Tibial artery (tissue), 4 donors: ENCODE measurements at regions not wholly inside any gene's neighbourhood (a gene's known extent, or its start where the extent isn't known, plus 50 kb on each side); places are given as distances from the start of the nearest gene placed in this dataset.

Experiments used
- DNase-seq, 2 donors: peaks; one replicate each; pipeline ENCODE4 v3.0.0-alpha.2; 2019
- H3K27ac ChIP-seq, 2 donors: fragments of 200-600 bp; sonication (generic) in 1 of 2; 1 replicate in 1 of 2; 2 replicates in 1 of 2; pipeline ENCODE4 v1.5.1; 2018 to 2019; ENCODE audit warnings: mild to moderate bottlenecking in 1 of 2
- H3K27me3 ChIP-seq, 2 donors: fragments of 200-600 bp; sonication (generic) in 1 of 2; one replicate each; pipeline versions ENCODE4 v1.5.1 to v1.6.0; 2016 to 2019
- H3K36me3 ChIP-seq, 3 donors: fragments of 200-600 bp; sonication (generic) in 2 of 3; one replicate each; pipeline ENCODE4 v1.5.1; 2016 to 2019; ENCODE audit warnings: mild to moderate bottlenecking in 2 of 3
- H3K4me1 ChIP-seq, 4 donors: fragments of 200-600 bp; sonication (generic) in 2 of 4; 1 replicate in 3 of 4; 2 replicates in 1 of 4; pipeline ENCODE4 v1.5.1; 2016 to 2019
- H3K4me3 ChIP-seq, 2 donors: fragments of 200-600 bp; sonication (generic) in 1 of 2; 1 replicate in 1 of 2; 2 replicates in 1 of 2; pipeline ENCODE4 v1.5.1; 2018 to 2019; ENCODE audit warnings: mild to moderate bottlenecking in 2 of 2
- H3K9me3 ChIP-seq, 3 donors: fragments of 200-600 bp; sonication (generic) in 1 of 3; one replicate each; pipeline ENCODE4 v1.5.1; 2016 to 2019
- intact Hi-C: fragments of 100-400 bp; cut with DNase I; formaldehyde crosslinking; loops from one replicate; pipeline ENCODE4 v1.15.0; 2023; ENCODE audit warnings: low total_unique reads
- TF ChIP-seq, protein P1 (sequence below), 2 experiments: fragments of 200-600 bp in 1 of 2; fragments of 450-650 bp in 1 of 2; IDR thresholded peaks; one replicate each; pipeline ENCODE4 v1.5.1; 2017 to 2019; ENCODE audit warnings: antibody characterized with exemption in 2 of 2, mild to moderate bottlenecking in 1 of 2, moderate library complexity in 1 of 2

DNA sequence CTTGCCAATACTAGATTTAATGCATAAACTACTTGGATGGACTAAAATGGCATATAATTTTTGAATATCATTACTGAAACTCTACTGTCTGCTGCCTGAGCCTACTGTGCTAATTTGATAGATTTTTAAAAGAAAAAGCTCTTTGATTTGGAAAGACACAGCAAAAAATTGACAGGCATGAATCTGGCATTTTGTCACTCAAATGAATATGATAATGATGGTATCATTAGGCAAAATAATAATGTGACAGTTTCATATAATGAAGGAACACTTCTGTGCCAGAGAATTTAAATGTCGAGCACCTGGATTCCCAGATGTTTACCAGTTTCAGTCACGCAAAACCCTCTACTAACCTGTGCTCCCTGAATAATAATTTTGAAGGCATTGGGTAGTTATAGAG lies 60.0 kb upstream of the SLC13A1 start:
- TF ChIP-seq, protein P1, sequence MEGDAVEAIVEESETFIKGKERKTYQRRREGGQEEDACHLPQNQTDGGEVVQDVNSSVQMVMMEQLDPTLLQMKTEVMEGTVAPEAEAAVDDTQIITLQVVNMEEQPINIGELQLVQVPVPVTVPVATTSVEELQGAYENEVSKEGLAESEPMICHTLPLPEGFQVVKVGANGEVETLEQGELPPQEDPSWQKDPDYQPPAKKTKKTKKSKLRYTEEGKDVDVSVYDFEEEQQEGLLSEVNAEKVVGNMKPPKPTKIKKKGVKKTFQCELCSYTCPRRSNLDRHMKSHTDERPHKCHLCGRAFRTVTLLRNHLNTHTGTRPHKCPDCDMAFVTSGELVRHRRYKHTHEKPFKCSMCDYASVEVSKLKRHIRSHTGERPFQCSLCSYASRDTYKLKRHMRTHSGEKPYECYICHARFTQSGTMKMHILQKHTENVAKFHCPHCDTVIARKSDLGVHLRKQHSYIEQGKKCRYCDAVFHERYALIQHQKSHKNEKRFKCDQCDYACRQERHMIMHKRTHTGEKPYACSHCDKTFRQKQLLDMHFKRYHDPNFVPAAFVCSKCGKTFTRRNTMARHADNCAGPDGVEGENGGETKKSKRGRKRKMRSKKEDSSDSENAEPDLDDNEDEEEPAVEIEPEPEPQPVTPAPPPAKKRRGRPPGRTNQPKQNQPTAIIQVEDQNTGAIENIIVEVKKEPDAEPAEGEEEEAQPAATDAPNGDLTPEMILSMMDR (IDR thresholded peaks at IDR 0.05): no peak
- H3K36me3 ChIP-seq: no peaks in the 10 kb centered on the region

More for the DNA sequence above, 60.0 kb upstream of the SLC13A1 start:
- Histone ChIP-seq H3K4me1 (no peaks in the 10 kb centered on the region), H3K9me3 (no peaks in the 10 kb centered on the region), H3K4me3 (no peak overlapping the region), H3K27me3 (no peaks in the 10 kb centered on the region), H3K27ac (no peak overlapping the region)
- no peak for DNase-seq
- intact Hi-C loops: no loop called here
